NCI-H2029 (cell line): ENCODE measurements at regions not wholly inside any gene's neighbourhood (a gene's known extent, or its start where the extent isn't known, plus 50 kb on each side); places are given as distances from the start of the nearest gene placed in this dataset.

Experiments used
- DNase-seq: peaks from one replicate; lab custom pipeline; 2025; lab: John Stamatoyannopoulos, UW

- DNase-seq: no peak
Measured at GRCh38 chr11:15773476-15774387, 582.6 kb downstream of the SOX6 start.

- DNase-seq: no peak
Measured at GRCh38 chr11:15774388-15774939, 581.9 kb downstream of the SOX6 start.

- DNase-seq: no peak
Measured at GRCh38 chr11:15775015-15775541, 581.3 kb downstream of the SOX6 start.

- no peak for DNase-seq
Measured at GRCh38 chr11:15775797-15776196, 580.5 kb downstream of the SOX6 start.

GRCh38 chr11:15776366-15776765 lies 580.0 kb downstream of the SOX6 start:
- DNase-seq: no peak

- no peak for DNase-seq
Measured at GRCh38 chr11:15779518-15779917, 576.8 kb downstream of the SOX6 start.

GRCh38 chr11:15780382-15780781 lies 576.0 kb downstream of the SOX6 start:
- DNase-seq: no peak

- DNase-seq: no peak
Measured at GRCh38 chr11:15780837-15781236, 575.5 kb downstream of the SOX6 start.

GRCh38 chr11:15783619-15784018 lies 572.7 kb downstream of the SOX6 start:
- DNase-seq: no peak

GRCh38 chr11:15793043-15793996 lies 563.0 kb downstream of the SOX6 start:
- DNase-seq: no peak

GRCh38 chr11:15794361-15795150 lies 561.8 kb downstream of the SOX6 start:
- DNase-seq: no peak

GRCh38 chr11:15795378-15795777 lies 561.0 kb downstream of the SOX6 start:
- no peak for DNase-seq

GRCh38 chr11:15800111-15800800 lies 556.1 kb downstream of the SOX6 start:
- no peak for DNase-seq

- DNase-seq: no peak
Measured at GRCh38 chr11:15801126-15801525, 555.2 kb downstream of the SOX6 start.

GRCh38 chr11:15801616-15802015 lies 554.7 kb downstream of the SOX6 start:
- no peak for DNase-seq

- no peak for DNase-seq
Measured at GRCh38 chr11:15805726-15806125, 550.6 kb downstream of the SOX6 start.

GRCh38 chr11:15806217-15806616 lies 550.1 kb downstream of the SOX6 start:
- no peak for DNase-seq

- no peak for DNase-seq
Measured at GRCh38 chr11:15807827-15808226, 548.5 kb downstream of the SOX6 start.

- DNase-seq: no peak
Measured at GRCh38 chr11:15810082-15810481, 546.3 kb downstream of the SOX6 start.

- no peak for DNase-seq
Measured at GRCh38 chr11:15810525-15810924, 545.8 kb downstream of the SOX6 start.
